ENCODE measurements at regions not wholly inside any gene's neighbourhood (a gene's known extent, or its start where the extent isn't known, plus 50 kb on each side); places are given as distances from the start of the nearest gene placed in this dataset.

DNA sequence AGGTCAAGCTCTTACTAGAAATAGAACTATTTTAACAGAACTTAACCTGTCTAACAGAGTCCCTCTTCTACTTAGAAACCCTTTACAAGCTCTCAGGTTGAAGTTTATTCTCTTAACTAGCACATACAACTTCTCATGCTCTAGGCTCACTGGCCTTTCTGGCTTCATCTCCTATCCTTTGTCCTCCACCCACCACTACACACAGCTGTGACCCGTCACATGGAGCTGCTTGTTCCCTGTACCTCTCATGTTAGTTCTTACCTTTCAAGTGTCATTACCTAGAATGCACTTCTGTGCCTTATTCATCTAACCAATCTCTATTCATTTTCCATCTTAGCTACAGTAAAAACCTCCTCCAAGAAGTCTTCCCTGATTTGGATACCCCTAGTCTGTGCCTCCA, 89.4 kb upstream of the APC start (continued):
- TF ChIP-seq, protein P1, sequence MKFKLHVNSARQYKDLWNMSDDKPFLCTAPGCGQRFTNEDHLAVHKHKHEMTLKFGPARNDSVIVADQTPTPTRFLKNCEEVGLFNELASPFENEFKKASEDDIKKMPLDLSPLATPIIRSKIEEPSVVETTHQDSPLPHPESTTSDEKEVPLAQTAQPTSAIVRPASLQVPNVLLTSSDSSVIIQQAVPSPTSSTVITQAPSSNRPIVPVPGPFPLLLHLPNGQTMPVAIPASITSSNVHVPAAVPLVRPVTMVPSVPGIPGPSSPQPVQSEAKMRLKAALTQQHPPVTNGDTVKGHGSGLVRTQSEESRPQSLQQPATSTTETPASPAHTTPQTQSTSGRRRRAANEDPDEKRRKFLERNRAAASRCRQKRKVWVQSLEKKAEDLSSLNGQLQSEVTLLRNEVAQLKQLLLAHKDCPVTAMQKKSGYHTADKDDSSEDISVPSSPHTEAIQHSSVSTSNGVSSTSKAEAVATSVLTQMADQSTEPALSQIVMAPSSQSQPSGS (CRISPR knock-in tag; IDR thresholded peaks at IDR 0.05; ENCODE audit: borderline replicate concordance, low read depth), result no peak
- TF ChIP-seq, protein P2, sequence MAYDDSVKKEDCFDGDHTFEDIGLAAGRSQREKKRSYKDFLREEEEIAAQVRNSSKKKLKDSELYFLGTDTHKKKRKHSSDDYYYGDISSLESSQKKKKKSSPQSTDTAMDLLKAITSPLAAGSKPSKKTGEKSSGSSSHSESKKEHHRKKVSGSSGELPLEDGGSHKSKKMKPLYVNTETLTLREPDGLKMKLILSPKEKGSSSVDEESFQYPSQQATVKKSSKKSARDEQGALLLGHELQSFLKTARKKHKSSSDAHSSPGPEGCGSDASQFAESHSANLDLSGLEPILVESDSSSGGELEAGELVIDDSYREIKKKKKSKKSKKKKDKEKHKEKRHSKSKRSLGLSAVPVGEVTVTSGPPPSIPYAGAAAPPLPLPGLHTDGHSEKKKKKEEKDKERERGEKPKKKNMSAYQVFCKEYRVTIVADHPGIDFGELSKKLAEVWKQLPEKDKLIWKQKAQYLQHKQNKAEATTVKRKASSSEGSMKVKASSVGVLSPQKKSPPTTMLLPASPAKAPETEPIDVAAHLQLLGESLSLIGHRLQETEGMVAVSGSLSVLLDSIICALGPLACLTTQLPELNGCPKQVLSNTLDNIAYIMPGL (CRISPR knock-in tag; IDR thresholded peaks at IDR 0.05), result no peak

DNA sequence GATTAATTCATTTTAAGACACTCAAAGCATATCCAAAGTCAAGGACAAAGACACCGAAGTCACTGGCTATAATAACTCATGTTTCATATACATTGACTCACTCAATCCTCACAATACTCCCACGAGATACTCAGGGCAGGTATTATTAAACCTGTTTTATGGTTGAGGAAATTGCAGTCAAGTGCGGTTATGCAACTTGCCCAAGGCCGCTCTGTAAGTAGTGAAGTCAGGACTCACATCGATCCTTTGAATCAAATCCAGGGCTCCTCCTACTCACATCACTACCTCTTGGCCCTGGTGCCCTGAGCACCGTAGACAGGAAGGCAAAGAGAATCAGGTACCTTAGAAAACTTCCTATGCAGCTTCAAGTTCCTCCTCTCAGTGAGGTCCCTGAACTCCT, 87.8 kb upstream of the APC start:
- ChIA-PET POLR2A (no interaction called here), CTCF (no interaction called here)
- Mint-ChIP-seq H3K27ac (no peak overlapping the region), H3K4me3 (no peak overlapping the region), H3K9me3 (peaks cover 9% of the 10 kb centered on the region), H3K36me3 (no peaks in the 10 kb centered on the region), H3K27me3 (ENCODE audit: low read depth) (no peaks in the 10 kb centered on the region), H3K4me1 (peaks cover 11% of the 10 kb centered on the region)
- DNase-seq (ENCODE audit: low spot score) (no peak), ATAC-seq (no peak)
- TF ChIP-seq, protein P3, sequence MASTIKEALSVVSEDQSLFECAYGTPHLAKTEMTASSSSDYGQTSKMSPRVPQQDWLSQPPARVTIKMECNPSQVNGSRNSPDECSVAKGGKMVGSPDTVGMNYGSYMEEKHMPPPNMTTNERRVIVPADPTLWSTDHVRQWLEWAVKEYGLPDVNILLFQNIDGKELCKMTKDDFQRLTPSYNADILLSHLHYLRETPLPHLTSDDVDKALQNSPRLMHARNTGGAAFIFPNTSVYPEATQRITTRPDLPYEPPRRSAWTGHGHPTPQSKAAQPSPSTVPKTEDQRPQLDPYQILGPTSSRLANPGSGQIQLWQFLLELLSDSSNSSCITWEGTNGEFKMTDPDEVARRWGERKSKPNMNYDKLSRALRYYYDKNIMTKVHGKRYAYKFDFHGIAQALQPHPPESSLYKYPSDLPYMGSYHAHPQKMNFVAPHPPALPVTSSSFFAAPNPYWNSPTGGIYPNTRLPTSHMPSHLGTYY (CRISPR knock-in tag; IDR thresholded peaks at IDR 0.05), result no peak
- TF ChIP-seq, protein P4, sequence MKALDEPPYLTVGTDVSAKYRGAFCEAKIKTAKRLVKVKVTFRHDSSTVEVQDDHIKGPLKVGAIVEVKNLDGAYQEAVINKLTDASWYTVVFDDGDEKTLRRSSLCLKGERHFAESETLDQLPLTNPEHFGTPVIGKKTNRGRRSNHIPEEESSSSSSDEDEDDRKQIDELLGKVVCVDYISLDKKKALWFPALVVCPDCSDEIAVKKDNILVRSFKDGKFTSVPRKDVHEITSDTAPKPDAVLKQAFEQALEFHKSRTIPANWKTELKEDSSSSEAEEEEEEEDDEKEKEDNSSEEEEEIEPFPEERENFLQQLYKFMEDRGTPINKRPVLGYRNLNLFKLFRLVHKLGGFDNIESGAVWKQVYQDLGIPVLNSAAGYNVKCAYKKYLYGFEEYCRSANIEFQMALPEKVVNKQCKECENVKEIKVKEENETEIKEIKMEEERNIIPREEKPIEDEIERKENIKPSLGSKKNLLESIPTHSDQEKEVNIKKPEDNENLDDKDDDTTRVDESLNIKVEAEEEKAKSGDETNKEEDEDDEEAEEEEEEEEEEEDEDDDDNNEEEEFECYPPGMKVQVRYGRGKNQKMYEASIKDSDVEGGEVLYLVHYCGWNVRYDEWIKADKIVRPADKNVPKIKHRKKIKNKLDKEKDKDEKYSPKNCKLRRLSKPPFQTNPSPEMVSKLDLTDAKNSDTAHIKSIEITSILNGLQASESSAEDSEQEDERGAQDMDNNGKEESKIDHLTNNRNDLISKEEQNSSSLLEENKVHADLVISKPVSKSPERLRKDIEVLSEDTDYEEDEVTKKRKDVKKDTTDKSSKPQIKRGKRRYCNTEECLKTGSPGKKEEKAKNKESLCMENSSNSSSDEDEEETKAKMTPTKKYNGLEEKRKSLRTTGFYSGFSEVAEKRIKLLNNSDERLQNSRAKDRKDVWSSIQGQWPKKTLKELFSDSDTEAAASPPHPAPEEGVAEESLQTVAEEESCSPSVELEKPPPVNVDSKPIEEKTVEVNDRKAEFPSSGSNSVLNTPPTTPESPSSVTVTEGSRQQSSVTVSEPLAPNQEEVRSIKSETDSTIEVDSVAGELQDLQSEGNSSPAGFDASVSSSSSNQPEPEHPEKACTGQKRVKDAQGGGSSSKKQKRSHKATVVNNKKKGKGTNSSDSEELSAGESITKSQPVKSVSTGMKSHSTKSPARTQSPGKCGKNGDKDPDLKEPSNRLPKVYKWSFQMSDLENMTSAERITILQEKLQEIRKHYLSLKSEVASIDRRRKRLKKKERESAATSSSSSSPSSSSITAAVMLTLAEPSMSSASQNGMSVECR (CRISPR knock-in tag; IDR thresholded peaks at IDR 0.05; ENCODE audit: borderline replicate concordance), result no peak
- TF ChIP-seq, protein P5, sequence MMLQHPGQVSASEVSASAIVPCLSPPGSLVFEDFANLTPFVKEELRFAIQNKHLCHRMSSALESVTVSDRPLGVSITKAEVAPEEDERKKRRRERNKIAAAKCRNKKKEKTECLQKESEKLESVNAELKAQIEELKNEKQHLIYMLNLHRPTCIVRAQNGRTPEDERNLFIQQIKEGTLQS (CRISPR knock-in tag; conservative IDR thresholded peaks at IDR 0.05), result no peak
- no peak for TF ChIP-seq HMGA2 (CRISPR knock-in tag; IDR thresholded peaks at IDR 0.05)
- TF ChIP-seq, protein P6, sequence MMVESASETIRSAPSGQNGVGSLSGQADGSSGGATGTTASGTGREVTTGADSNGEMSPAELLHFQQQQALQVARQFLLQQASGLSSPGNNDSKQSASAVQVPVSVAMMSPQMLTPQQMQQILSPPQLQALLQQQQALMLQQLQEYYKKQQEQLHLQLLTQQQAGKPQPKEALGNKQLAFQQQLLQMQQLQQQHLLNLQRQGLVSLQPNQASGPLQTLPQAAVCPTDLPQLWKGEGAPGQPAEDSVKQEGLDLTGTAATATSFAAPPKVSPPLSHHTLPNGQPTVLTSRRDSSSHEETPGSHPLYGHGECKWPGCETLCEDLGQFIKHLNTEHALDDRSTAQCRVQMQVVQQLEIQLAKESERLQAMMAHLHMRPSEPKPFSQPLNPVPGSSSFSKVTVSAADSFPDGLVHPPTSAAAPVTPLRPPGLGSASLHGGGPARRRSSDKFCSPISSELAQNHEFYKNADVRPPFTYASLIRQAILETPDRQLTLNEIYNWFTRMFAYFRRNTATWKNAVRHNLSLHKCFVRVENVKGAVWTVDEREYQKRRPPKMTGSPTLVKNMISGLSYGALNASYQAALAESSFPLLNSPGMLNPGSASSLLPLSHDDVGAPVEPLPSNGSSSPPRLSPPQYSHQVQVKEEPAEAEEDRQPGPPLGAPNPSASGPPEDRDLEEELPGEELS (CRISPR knock-in tag; IDR thresholded peaks at IDR 0.05), result no peak
- no peak for TF ChIP-seq ZNF263 (CRISPR knock-in tag; IDR thresholded peaks at IDR 0.05; ENCODE audit: low read depth)
- TF ChIP-seq, protein P7, sequence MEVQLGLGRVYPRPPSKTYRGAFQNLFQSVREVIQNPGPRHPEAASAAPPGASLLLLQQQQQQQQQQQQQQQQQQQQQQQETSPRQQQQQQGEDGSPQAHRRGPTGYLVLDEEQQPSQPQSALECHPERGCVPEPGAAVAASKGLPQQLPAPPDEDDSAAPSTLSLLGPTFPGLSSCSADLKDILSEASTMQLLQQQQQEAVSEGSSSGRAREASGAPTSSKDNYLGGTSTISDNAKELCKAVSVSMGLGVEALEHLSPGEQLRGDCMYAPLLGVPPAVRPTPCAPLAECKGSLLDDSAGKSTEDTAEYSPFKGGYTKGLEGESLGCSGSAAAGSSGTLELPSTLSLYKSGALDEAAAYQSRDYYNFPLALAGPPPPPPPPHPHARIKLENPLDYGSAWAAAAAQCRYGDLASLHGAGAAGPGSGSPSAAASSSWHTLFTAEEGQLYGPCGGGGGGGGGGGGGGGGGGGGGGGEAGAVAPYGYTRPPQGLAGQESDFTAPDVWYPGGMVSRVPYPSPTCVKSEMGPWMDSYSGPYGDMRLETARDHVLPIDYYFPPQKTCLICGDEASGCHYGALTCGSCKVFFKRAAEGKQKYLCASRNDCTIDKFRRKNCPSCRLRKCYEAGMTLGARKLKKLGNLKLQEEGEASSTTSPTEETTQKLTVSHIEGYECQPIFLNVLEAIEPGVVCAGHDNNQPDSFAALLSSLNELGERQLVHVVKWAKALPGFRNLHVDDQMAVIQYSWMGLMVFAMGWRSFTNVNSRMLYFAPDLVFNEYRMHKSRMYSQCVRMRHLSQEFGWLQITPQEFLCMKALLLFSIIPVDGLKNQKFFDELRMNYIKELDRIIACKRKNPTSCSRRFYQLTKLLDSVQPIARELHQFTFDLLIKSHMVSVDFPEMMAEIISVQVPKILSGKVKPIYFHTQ (CRISPR knock-in tag; IDR thresholded peaks at IDR 0.05), result no peak
- TF ChIP-seq ZNF416 (CRISPR knock-in tag; IDR thresholded peaks at IDR 0.05), result no peak
- TF ChIP-seq SP1 (CRISPR knock-in tag; conservative IDR thresholded peaks at IDR 0.05), result no peak
- TF ChIP-seq TP53 (CRISPR knock-in tag; IDR thresholded peaks at IDR 0.05), result no peak
- no peak for TF ChIP-seq CREM (CRISPR knock-in tag; IDR thresholded peaks at IDR 0.05)
- TF ChIP-seq, protein P8, sequence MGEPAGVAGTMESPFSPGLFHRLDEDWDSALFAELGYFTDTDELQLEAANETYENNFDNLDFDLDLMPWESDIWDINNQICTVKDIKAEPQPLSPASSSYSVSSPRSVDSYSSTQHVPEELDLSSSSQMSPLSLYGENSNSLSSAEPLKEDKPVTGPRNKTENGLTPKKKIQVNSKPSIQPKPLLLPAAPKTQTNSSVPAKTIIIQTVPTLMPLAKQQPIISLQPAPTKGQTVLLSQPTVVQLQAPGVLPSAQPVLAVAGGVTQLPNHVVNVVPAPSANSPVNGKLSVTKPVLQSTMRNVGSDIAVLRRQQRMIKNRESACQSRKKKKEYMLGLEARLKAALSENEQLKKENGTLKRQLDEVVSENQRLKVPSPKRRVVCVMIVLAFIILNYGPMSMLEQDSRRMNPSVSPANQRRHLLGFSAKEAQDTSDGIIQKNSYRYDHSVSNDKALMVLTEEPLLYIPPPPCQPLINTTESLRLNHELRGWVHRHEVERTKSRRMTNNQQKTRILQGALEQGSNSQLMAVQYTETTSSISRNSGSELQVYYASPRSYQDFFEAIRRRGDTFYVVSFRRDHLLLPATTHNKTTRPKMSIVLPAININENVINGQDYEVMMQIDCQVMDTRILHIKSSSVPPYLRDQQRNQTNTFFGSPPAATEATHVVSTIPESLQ (CRISPR knock-in tag; IDR thresholded peaks at IDR 0.05), result no peak
- no peak for TF ChIP-seq FOXK1 (CRISPR knock-in tag; IDR thresholded peaks at IDR 0.05)
- no peak for TF ChIP-seq ZNF671 (CRISPR knock-in tag; IDR thresholded peaks at IDR 0.05)

Data from WTC11 (cell line).